GM18520 (cell line): ENCODE measurements at regions not wholly inside any gene's neighbourhood (a gene's known extent, or its start where the extent isn't known, plus 50 kb on each side); places are given as distances from the start of the nearest gene placed in this dataset.

Experiments
- ATAC-seq: cut with Tn5 transposase; IDR thresholded peaks from one replicate; pipeline ENCODE4 v1.9.1; 2021; ENCODE audit not compliant: unreplicated experiment

- ATAC-seq, result no peak
Measured at GRCh38 chr6:88360203-88360797, 194.2 kb upstream of the CNR1 start.

GRCh38 chr6:88359530-88360202 lies 193.5 kb upstream of the CNR1 start:
- no peak for ATAC-seq

DNA sequence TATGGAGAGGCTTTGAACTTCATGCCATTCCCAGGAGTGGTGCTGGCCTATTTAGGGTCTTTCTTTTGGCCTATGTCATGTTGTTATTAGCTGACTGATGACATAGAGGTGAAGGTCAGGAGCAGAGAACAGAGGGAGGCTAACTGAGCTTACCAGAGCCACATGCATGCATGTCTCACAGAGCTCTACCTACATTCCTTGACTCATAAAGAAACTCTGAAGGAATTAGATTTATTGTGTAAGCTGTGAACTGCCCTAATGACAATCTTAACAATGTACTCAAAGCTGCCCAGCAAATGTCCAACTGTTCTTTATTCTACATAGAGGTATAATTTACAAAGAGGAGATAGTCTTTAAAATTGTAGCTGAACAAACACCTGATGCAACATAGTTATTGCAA lies 192.7 kb upstream of the CNR1 start:
- no peak for ATAC-seq

GRCh38 chr6:88349511-88349910 lies 183.4 kb upstream of the CNR1 start:
- ATAC-seq, result no peak

DNA sequence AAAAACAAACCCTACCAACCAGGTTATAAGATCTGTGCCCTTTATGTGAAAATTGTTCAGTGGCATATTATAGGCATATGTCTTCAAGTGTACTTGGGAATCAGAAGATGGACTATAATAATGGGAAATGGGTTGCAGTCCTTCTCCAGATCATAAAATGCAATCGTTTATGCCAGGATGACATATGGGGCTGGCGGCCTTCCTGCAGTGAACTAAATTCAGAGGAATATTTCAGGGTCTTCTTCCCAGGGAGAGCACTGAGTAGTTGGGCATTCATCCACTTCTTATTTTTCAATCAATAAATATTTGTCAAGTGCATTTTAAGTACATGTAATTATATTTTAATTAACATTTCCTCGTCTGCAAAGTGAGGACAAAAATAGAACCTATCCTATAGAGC lies 176.2 kb upstream of the CNR1 start:
- ATAC-seq, result no peak

DNA sequence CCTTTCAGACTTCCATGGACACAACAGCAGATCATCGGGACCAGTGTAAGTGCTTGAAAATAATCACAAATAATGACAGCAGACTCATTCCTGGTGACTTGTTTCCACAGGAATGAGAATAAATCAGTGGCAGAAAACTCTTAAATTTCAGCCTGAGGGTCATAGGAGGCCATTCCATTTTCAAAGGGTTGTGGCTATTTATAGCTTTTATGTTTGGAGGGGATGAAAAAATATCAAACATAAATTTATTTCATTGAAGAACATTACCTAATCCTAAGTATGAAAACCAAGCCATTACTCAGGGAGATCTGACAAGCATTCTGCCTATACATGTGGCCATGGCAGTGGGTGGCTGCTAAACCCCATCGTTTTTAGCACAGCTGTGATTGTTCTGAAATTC lies 173.6 kb upstream of the CNR1 start:
- ATAC-seq, result no peak

GRCh38 chr6:88321306-88321705 lies 155.2 kb upstream of the CNR1 start:
- no peak for ATAC-seq

DNA sequence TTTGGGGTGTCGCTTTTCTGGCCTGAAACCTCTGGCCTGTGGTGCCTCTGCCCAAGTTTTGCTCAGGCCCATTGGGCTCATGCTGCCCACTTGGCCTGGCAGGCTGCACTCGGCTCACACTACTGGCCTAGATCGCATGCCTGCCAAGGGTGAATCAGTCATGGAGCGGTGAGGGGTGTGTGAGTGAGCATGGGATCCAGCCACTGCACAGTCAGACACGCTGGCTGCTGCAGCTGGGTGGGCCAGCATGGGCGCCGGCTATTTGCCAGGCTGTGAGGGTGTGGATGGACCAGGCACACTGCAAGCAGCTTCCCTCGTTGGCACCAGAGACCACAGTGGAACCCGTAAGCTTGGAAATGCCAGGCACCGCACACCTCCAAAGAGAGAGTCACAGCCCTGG lies 145.4 kb upstream of the CNR1 start:
- ATAC-seq, result no peak

GRCh38 chr6:88304520-88304919 lies 138.4 kb upstream of the CNR1 start:
- no peak for ATAC-seq

DNA sequence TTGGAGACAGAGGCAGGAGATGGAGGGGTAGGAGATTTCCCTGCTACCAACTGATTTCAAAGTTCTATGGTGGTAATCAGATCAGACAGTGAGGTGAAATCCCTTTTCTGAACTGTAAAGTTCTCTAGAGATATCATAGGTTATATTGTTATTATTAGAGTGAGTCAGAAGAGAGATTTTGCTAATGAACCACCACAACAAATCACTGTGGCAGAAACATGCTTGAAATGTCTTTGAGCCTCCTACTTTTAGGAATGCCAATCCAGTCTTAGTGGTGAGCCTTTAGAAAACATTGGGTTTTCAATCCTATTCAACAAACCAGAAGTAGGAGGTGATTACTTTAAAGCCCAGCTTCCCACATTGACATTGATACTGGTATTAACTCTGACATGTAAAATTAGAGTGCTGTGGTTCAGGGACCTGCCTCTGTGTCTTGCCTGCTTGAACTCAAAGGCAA lies 136.7 kb upstream of the CNR1 start:
- no peak for ATAC-seq

DNA sequence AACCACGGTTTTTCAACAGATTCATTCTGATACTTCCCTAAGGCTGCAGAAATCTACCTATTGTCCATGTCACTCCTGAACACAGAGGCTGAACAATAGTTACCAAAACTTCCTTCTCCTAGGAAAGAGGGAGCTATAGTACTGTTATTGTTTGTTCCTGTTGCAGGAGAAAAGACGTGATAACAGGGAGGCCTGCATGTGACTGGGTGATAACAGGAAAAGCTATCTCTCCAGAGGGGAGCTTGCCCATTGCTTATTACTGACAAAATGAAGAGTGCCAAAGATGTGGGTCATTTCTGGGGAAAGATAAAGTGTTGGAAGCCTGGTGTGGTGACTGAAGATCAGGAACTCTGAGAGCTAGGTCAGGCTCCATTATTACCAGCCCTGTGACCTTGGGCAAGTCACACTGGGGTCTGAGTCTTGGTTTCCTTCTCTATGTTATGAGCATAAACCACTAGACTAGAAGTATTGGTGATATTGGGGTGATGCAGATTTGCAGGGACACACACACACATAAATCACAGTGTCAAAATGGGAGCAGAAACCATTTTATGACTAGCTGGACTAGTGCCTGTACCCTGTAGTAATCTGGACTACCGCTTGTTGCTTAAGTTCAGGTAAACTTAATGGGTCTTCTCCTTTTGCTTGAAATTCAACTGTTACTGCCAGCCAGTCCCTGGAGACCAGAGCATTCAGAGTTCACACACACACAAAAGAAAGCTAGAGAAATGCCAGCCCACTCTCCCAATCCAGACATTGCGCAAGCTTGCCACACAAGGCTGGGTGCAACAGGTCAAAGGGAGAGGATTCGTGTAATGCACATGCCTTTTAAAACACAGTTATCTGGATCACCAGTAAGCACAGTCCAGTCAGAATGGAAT lies 136.0 kb upstream of the CNR1 start:
- ATAC-seq, result no peak

DNA sequence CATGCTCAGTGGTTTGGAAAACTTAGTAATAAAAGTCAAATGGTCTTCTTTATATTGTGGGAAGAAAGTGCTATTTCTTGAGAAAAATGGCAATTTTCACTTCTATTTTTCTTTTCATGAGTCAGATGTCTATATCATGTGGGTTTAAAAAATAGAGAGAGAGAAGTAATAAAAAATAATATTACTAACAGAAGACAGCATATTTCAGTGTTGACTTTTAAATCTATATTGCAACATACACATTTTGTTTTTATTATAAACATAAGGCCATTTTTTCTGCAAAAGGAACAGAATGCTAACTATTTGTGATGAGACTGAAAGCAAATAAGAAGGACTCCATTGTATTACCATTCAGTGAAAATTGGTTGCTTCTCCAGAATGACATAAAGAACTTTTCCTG lies 135.1 kb upstream of the CNR1 start:
- no peak for ATAC-seq

GRCh38 chr6:88298066-88298845 lies 132.1 kb upstream of the CNR1 start:
- ATAC-seq, result no peak

DNA sequence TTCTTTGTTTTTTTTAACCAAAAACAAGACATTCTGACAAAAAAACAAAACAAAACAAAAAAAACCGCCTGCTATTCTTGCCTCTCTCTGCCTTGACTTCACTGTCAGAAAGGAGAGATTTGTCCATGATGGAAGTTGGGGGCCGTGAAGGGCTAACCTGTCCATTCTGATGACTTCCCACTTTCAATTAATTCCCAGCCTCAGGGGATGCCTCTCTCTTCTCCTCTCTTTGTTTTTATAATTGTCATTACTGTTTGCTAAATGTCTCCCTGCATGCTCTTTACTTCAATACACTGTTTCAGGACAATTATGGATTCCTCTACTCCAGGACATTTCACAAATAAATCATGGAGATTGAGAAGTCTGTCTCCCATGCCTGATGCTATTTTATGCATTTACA lies 130.5 kb upstream of the CNR1 start:
- ATAC-seq, result no peak

DNA sequence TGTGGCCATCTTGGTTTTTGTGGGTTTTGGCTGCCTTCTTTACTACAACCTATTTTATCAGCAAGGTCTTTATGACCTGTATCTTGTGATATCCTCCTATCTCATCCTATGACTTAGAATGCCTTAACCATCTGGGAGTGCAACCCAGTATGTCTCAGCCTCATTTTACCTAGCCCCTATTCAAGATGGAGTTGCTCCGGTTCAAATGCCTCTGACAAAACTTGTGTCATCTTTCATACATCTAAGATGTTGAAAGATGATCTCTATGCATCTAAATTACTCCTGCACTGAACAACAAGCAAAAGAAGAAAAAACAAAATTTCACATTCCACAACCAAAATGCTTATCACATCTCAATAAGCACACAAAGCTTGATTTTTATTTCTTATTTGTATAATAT lies 129.5 kb upstream of the CNR1 start:
- no peak for ATAC-seq

DNA sequence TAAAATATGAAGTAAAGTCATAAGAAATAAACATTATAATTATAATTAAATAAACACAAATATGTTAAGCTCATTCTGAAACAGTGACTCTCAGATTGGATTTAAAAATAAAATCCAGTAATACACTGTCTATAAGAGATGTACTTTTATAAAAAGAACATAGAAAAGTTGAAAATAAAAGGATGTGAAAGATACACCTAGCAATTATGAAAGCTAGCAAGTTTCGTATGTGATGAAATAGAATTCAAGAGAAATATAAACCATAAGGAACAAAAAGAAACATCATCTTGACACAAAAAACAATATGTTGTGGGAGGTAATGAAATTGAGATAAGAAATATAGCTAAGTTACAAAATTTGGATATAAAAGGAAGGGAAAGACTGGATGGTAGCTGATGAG lies 128.6 kb upstream of the CNR1 start:
- ATAC-seq, result no peak

GRCh38 chr6:88290411-88290810 lies 124.3 kb upstream of the CNR1 start:
- ATAC-seq, result no peak

GRCh38 chr6:88287696-88288095 lies 121.5 kb upstream of the CNR1 start:
- no peak for ATAC-seq

DNA sequence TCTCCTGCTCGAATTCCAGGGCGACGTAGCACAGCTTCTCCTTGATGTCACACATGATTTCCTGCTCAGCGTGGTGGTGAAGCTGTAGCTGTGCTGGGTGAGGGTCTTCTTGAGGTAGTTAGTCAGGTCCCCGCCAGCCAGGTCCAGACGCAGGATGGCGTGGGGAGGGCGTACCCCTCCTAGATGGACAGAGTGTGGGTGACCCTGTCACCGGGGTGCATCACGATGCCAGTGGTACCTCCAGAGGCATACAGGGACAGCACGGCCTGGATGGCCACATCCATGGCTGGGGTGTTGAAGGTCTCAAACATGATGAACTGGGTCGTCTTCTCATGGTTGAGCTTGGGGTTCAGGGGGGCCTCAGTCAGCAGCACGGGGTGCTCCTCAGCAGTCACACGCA lies 110.2 kb upstream of the CNR1 start:
- no peak for ATAC-seq

GRCh38 chr6:88268508-88268907 lies 102.4 kb upstream of the CNR1 start:
- ATAC-seq, result no peak

DNA sequence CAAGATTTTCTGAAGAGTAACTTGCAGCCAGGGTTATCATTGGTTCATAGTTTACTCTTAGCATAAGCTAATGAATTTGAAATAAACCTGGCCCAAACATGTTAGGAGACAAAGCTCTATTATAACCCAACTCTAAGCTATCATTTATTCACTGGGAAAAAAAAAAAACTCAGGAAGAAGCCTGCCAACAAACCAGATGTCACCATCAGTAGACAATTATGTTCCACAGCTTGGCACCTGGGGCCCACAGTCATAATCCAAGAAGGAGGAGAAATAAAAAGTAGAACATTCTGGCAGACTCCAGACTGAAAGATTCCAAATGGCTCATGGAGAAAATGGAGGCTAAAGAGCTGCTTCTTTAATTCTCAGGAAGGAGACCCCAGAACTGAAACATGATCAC lies 100.0 kb upstream of the CNR1 start:
- ATAC-seq, result no peak
